ENCODE measurements at regions not wholly inside any gene's neighbourhood (a gene's known extent, or its start where the extent isn't known, plus 50 kb on each side); places are given as distances from the start of the nearest gene placed in this dataset.

- no peak overlapping the region for H3K9ac ChIP-seq (ENCODE audit: low read length)
- H4K20me1 ChIP-seq (ENCODE audit: insufficient read depth) = no peaks in the 10 kb centered on the region
- H3K4me2 ChIP-seq (ENCODE audit: low read length) = no peak overlapping the region
- BruUV-seq (replicated peaks) = no TSS peak
- ChIA-PET POLR2A (no interaction called here), RAD21 (ENCODE audit: low non-redundant PET in 1 of 2, low total read pairs in 2 of 2, uncharacterized antibody in 2 of 2, unreplicated experiment in 2 of 2) (no interaction called here), CTCF (no interaction called here)
- H3K27me3 ChIP-seq (ENCODE audit: insufficient read depth, low read length) = no peaks in the 10 kb centered on the region
- ATAC-seq = no peak
- H3K4me3 ChIP-seq (replicated peaks in 1 of 2; ENCODE audit: low read depth in 1 of 2, low read length in 2 of 2) = no peak overlapping the region
- no peaks in the 10 kb centered on the region for H3K36me3 ChIP-seq (ENCODE audit: control insufficient read depth in 1 of 2, insufficient read depth in 2 of 2, low read length in 2 of 2)
- no peak for DNase-seq (ENCODE audit: low read depth, low spot score)
- H3K4me1 ChIP-seq (ENCODE audit: control insufficient read depth in 1 of 2, insufficient read depth in 2 of 2, low read length in 2 of 2) = peaks cover 0 to 12% of the 10 kb centered on the region in 2 experiments; a peak in 2 of 4 replicates
- intact Hi-C loops (cut with micrococcal nuclease) = no loop called here
- no peak overlapping the region for H3K27ac ChIP-seq (ENCODE audit: low read depth, low read length)
- TF ChIP-seq POLR2A (IDR thresholded peaks at IDR 0.05; ENCODE audit: borderline replicate concordance, extremely low read depth, insufficient read depth, insufficient read length) (no peak), ELF1 (IDR thresholded peaks at IDR 0.05; ENCODE audit: borderline replicate concordance, low read depth) (no peak), MAX (IDR thresholded peaks at IDR 0.05) (no peak), SIN3A (IDR thresholded peaks at IDR 0.05; ENCODE audit: low read depth) (no peak), ATF3 (IDR thresholded peaks at IDR 0.05) (no peak), EZH2phosphoT487 (IDR thresholded peaks at IDR 0.05; ENCODE audit: borderline replicate concordance) (no peak), EZH2 (IDR thresholded peaks at IDR 0.05) (no peak), EGR1 (IDR thresholded peaks at IDR 0.05; ENCODE audit: low read depth) (no peak), CBX3 (IDR thresholded peaks at IDR 0.05; ENCODE audit: low read depth) (no peak), POLR2AphosphoS5 (IDR thresholded peaks at IDR 0.05; ENCODE audit: low read depth, low read length) (no peak), SP1 (IDR thresholded peaks at IDR 0.05; ENCODE audit: low read depth) (no peak), ZFX (IDR thresholded peaks at IDR 0.05) (no peak), TCF7L2 (IDR thresholded peaks at IDR 0.05; ENCODE audit: borderline replicate concordance, extremely low read depth, insufficient read depth, insufficient read length) (no peak)
- no peaks in the 10 kb centered on the region for H3K9me2 ChIP-seq (ENCODE audit: insufficient read depth)
- no peaks in the 10 kb centered on the region for H3K9me3 ChIP-seq (ENCODE audit: control insufficient read depth in 1 of 2, insufficient read depth in 1 of 2, low read depth in 1 of 2, low read length in 2 of 2)
- no peaks in the 10 kb centered on the region for H3K79me2 ChIP-seq (ENCODE audit: insufficient read depth, low read length)
- H2AFZ ChIP-seq (ENCODE audit: low read depth, low read length, poor library complexity, severe bottlenecking) = no peak overlapping the region
Measured at GRCh38 chr5:74313896-74314295, 326.6 kb downstream of the ENC1 start.

- no peak for TF ChIP-seq YY1 (IDR thresholded peaks at IDR 0.05; ENCODE audit: extremely low read depth, insufficient replicate concordance, low read depth, low read length)
- no peak for TF ChIP-seq SIN3A (IDR thresholded peaks at IDR 0.05; ENCODE audit: low read depth)
- no peak for TF ChIP-seq SP1 (IDR thresholded peaks at IDR 0.05; ENCODE audit: low read depth)
- no peak for TF ChIP-seq POLR2A (IDR thresholded peaks at IDR 0.05; ENCODE audit: borderline replicate concordance, extremely low read depth, insufficient read depth, insufficient read length)
- no peak for TF ChIP-seq ZNF274 (IDR thresholded peaks at IDR 0.05; ENCODE audit: low read depth, low read length)
- no peak for TF ChIP-seq EZH2 (IDR thresholded peaks at IDR 0.05)
- TF ChIP-seq CTCF (IDR thresholded peaks at IDR 0.05 in 2 of 3, conservative IDR thresholded peaks at IDR 0.05 in 1 of 3; ENCODE audit: borderline replicate concordance in 1 of 3, insufficient read depth in 1 of 3, low read depth in 2 of 3, low read length in 2 of 3) = no peak
- TF ChIP-seq JUND (IDR thresholded peaks at IDR 0.05) = no peak
- no peak for TF ChIP-seq TCF7L2 (IDR thresholded peaks at IDR 0.05; ENCODE audit: borderline replicate concordance, extremely low read depth, insufficient read depth, insufficient read length)
- TF ChIP-seq CBX3 (IDR thresholded peaks at IDR 0.05; ENCODE audit: low read depth) = no peak
- TF ChIP-seq EZH2phosphoT487 (IDR thresholded peaks at IDR 0.05; ENCODE audit: borderline replicate concordance) = no peak
- TF ChIP-seq ZFX (IDR thresholded peaks at IDR 0.05) = no peak
- no peak for TF ChIP-seq RAD21 (IDR thresholded peaks at IDR 0.05; ENCODE audit: low read depth)
- no peak for TF ChIP-seq ATF3 (IDR thresholded peaks at IDR 0.05)
- TF ChIP-seq SRF (IDR thresholded peaks at IDR 0.05; ENCODE audit: low read depth) = no peak
- no peak for TF ChIP-seq POLR2AphosphoS5 (IDR thresholded peaks at IDR 0.05; ENCODE audit: low read depth, low read length)
- TF ChIP-seq FOSL1 (IDR thresholded peaks at IDR 0.05; ENCODE audit: low read depth) = no peak
- H3K27me3 ChIP-seq (ENCODE audit: insufficient read depth, low read length) = no peaks in the 10 kb centered on the region
- POLR2A ChIA-PET = no interaction called here
- H3K4me3 ChIP-seq (replicated peaks in 1 of 2; ENCODE audit: low read depth in 1 of 2, low read length in 2 of 2) = no peak overlapping the region
- RAD21 ChIA-PET (ENCODE audit: low non-redundant PET in 1 of 2, low total read pairs in 2 of 2, uncharacterized antibody in 2 of 2, unreplicated experiment in 2 of 2) = no interaction called here
- no peak for DNase-seq (ENCODE audit: low read depth, low spot score)
- intact Hi-C loops (cut with micrococcal nuclease) = no loop called here
- no peaks in the 10 kb centered on the region for H3K36me3 ChIP-seq (ENCODE audit: control insufficient read depth in 1 of 2, insufficient read depth in 2 of 2, low read length in 2 of 2)
- CTCF ChIA-PET = no interaction called here
- no peaks in the 10 kb centered on the region for H4K20me1 ChIP-seq (ENCODE audit: insufficient read depth)
- no peaks in the 10 kb centered on the region for H3K79me2 ChIP-seq (ENCODE audit: insufficient read depth, low read length)
- no peak overlapping the region for H3K4me2 ChIP-seq (ENCODE audit: low read length)
- no peaks in the 10 kb centered on the region for H3K9me3 ChIP-seq (ENCODE audit: control insufficient read depth in 1 of 2, insufficient read depth in 1 of 2, low read depth in 1 of 2, low read length in 2 of 2)
- no peak overlapping the region for H3K9ac ChIP-seq (ENCODE audit: low read length)
- no peak overlapping the region for H3K27ac ChIP-seq (ENCODE audit: low read depth, low read length)
- no peak overlapping the region for H2AFZ ChIP-seq (ENCODE audit: low read depth, low read length, poor library complexity, severe bottlenecking)
- no peaks in the 10 kb centered on the region for H3K9me2 ChIP-seq (ENCODE audit: insufficient read depth)
- peaks cover 0 to 12% of the 10 kb centered on the region in 2 experiments; a peak in 2 of 4 replicates for H3K4me1 ChIP-seq (ENCODE audit: control insufficient read depth in 1 of 2, insufficient read depth in 2 of 2, low read length in 2 of 2)
- no peak for ATAC-seq
- BruUV-seq (replicated peaks) = no TSS peak
Measured at GRCh38 chr5:74312746-74313145, 327.8 kb downstream of the ENC1 start.
